ENCODE measurements at regions not wholly inside any gene's neighbourhood (a gene's known extent, or its start where the extent isn't known, plus 50 kb on each side); places are given as distances from the start of the nearest gene placed in this dataset.
A peak's percentile ranks its signal among the peaks of the same experiment; 100 is the strongest.

- H3K9me3 ChIP-seq: no peaks in the 10 kb centered on the region
- H3K27me3 ChIP-seq: no peaks in the 10 kb centered on the region
- DNase-seq (peak in 2 of 6 donors; percentile 21 to 43), FAIRE-seq (no peak), ATAC-seq (no peak)
- no peak overlapping the region for H3K4me3 ChIP-seq
- H3K27ac ChIP-seq: no peak overlapping the region
- no peaks in the 10 kb centered on the region for H3K36me3 ChIP-seq
- intact Hi-C loops (cut with DNase I): no loop called here
- no peak for TF ChIP-seq CTCF (IDR thresholded peaks at IDR 0.05)
- WGBS, 2 donors: 49% methylated on average over 13 of the region's 13 CpGs
- no peaks in the 10 kb centered on the region for H3K4me1 ChIP-seq
Measured at GRCh38 chr1:2856066-2856390, 54.5 kb upstream of the TTC34 start.

GRCh38 chr1:2856676-2857375, 55.3 kb upstream of the TTC34 start:
- DNase-seq (peak in 2 of 6 donors; percentile 12 to 51), FAIRE-seq (no peak), ATAC-seq (no peak)
- H3K4me3 ChIP-seq: no peak overlapping the region
- WGBS, 2 donors: 47 to 55% methylated on average over 20 to 23 of the region's 23 CpGs
- no peaks in the 10 kb centered on the region for H3K9me3 ChIP-seq
- no peaks in the 10 kb centered on the region for H3K27me3 ChIP-seq
- no peak overlapping the region for H3K27ac ChIP-seq
- intact Hi-C loops (cut with DNase I): no loop called here
- no peaks in the 10 kb centered on the region for H3K4me1 ChIP-seq
- no peaks in the 10 kb centered on the region for H3K36me3 ChIP-seq
- no peak for TF ChIP-seq CTCF (IDR thresholded peaks at IDR 0.05)

- no peaks in the 10 kb centered on the region for H3K27me3 ChIP-seq
- TF ChIP-seq CTCF (IDR thresholded peaks at IDR 0.05): no peak
- no peak for FAIRE-seq
- no peaks in the 10 kb centered on the region for H3K9me3 ChIP-seq
- no peak overlapping the region for H3K4me3 ChIP-seq
- peak in 1 of 6 donors; percentile 40 for DNase-seq
- no peak overlapping the region for H3K27ac ChIP-seq
- no peaks in the 10 kb centered on the region for H3K4me1 ChIP-seq
- intact Hi-C loops (cut with DNase I): no loop called here
- no peaks in the 10 kb centered on the region for H3K36me3 ChIP-seq
- WGBS, 2 donors: 70 to 81% methylated on average over 15 of the region's 15 CpGs
- ATAC-seq: no peak
Measured at GRCh38 chr1:2857521-2857920, 56.0 kb upstream of the TTC34 start.

- intact Hi-C loops (cut with DNase I): no loop called here
- Histone ChIP-seq H3K27ac (no peak overlapping the region), H3K4me1 (no peaks in the 10 kb centered on the region), H3K9me3 (no peaks in the 10 kb centered on the region), H3K4me3 (no peak overlapping the region), H3K36me3 (no peaks in the 10 kb centered on the region), H3K27me3 (peaks cover 0 to 3% (median 0%) of the 10 kb centered on the region in 4 donors)
- TF ChIP-seq CTCF (IDR thresholded peaks at IDR 0.05): no peak
- ATAC-seq: no peak
- WGBS, 2 donors: 79 to 93% methylated on average over 12 of the region's 12 CpGs
- FAIRE-seq: no peak
- DNase-seq: no peak
Measured at GRCh38 chr1:2858676-2859075, 57.2 kb upstream of the TTC34 start.

GRCh38 chr1:2859219-2859880, 57.9 kb upstream of the TTC34 start:
- H3K9me3 ChIP-seq: no peaks in the 10 kb centered on the region
- TF ChIP-seq CTCF (IDR thresholded peaks at IDR 0.05): no peak
- no peak overlapping the region for H3K4me3 ChIP-seq
- H3K36me3 ChIP-seq: no peaks in the 10 kb centered on the region
- intact Hi-C loops (cut with DNase I): no loop called here
- H3K27ac ChIP-seq: no peak overlapping the region
- 68 to 83% methylated on average over 5 of the region's 5 CpGs for WGBS, 2 donors
- H3K4me1 ChIP-seq: no peaks in the 10 kb centered on the region
- peaks cover 0 to 4% (median 0%) of the 10 kb centered on the region in 4 donors for H3K27me3 ChIP-seq
- FAIRE-seq (no peak), ATAC-seq (no peak), DNase-seq (peak in 1 of 6 donors; percentile 34)

Data from pancreas (tissue), 10 donors.